Body of pancreas (tissue), 4 donors: ENCODE measurements at regions not wholly inside any gene's neighbourhood (a gene's known extent, or its start where the extent isn't known, plus 50 kb on each side); places are given as distances from the start of the nearest gene placed in this dataset.

Source experiments
- ATAC-seq: fragments of 150-250 bp; one replicate; pipeline ENCODE4 v1.9.1; 2016
- DNase-seq, 4 donors: peaks; one replicate each; pipeline ENCODE4 v3.0.0-alpha.2; 2019
- H3K27ac ChIP-seq, 4 donors: fragments of 200-600 bp; sonication (generic); 1 replicate in 3 of 4; 2 replicates in 1 of 4; pipeline versions ENCODE4 v1.5.1 to v1.6.1; 2016 to 2019; ENCODE audit warnings: mild to moderate bottlenecking in 1 of 4, mixed read lengths in 1 of 4, moderate library complexity in 1 of 4
- H3K27me3 ChIP-seq, 2 donors: fragments of 200-600 bp; sonication (generic); one replicate each; pipeline ENCODE4 v1.6.0; 2016; ENCODE audit warnings: mild to moderate bottlenecking in 1 of 2
- H3K36me3 ChIP-seq, 2 donors: fragments of 200-600 bp; sonication (generic); replicated peaks in 1 of 2; 2 replicates each; pipeline ENCODE4 v1.5.1; 2016; ENCODE audit warnings: low read depth in 2 of 2; ENCODE audit not compliant: insufficient read depth in 1 of 2
- H3K4me1 ChIP-seq: fragments of 200-600 bp; sonication (generic); one replicate; pipeline ENCODE4 v1.6.0; 2016
- H3K4me3 ChIP-seq, 2 donors: fragments of 200-600 bp; sonication (generic); 1 replicate in 1 of 2; 2 replicates in 1 of 2; pipeline ENCODE4 v1.5.1; 2016 to 2019
- H3K9me3 ChIP-seq, 3 donors: fragments of 200-600 bp; sonication (generic); 1 replicate in 2 of 3; 2 replicates in 1 of 3; pipeline ENCODE4 v1.5.1; 2016
- POLR2A ChIP-seq, 3 donors: fragments of 450-650 bp; IDR thresholded peaks; one replicate each; pipeline ENCODE4 v1.6.1; 2016; ENCODE audit warnings: antibody characterized with exemption in 3 of 3, mild to moderate bottlenecking in 2 of 3
- WGBS, 2 donors: methylation state at CpG; one replicate each; pipeline ENCODE4 v1.1.5; 2017; 5-methylcytosine and 5-hydroxymethylcytosine counted together
- intact Hi-C: fragments of 100-400 bp; cut with DNase I; formaldehyde crosslinking; loops from one replicate; pipeline ENCODE4 v1.15.1; 2023
- TF ChIP-seq, protein P1 (sequence below), 7 experiments: fragments of 450-650 bp in 4 of 7; fragments of 200-600 bp in 3 of 7; sonication (generic) in 3 of 7; IDR thresholded peaks; one replicate each; pipeline ENCODE4 v1.5.1; 2016 to 2019; ENCODE audit warnings: antibody characterized with exemption in 7 of 7

GRCh38 chr9:27699621-27700020, 126.3 kb upstream of the C9orf72 start:
- H3K27ac ChIP-seq = no peak overlapping the region
- no peak for ATAC-seq
- no peaks in the 10 kb centered on the region for H3K36me3 ChIP-seq
- no peaks in the 10 kb centered on the region for H3K9me3 ChIP-seq
- H3K4me3 ChIP-seq = no peak overlapping the region
- 9 to 11% methylated on average over 1 of the region's 1 CpG for WGBS, 2 donors
- no peak for DNase-seq
- H3K27me3 ChIP-seq = no peaks in the 10 kb centered on the region
- no peaks in the 10 kb centered on the region for H3K4me1 ChIP-seq
- TF ChIP-seq, protein P1, sequence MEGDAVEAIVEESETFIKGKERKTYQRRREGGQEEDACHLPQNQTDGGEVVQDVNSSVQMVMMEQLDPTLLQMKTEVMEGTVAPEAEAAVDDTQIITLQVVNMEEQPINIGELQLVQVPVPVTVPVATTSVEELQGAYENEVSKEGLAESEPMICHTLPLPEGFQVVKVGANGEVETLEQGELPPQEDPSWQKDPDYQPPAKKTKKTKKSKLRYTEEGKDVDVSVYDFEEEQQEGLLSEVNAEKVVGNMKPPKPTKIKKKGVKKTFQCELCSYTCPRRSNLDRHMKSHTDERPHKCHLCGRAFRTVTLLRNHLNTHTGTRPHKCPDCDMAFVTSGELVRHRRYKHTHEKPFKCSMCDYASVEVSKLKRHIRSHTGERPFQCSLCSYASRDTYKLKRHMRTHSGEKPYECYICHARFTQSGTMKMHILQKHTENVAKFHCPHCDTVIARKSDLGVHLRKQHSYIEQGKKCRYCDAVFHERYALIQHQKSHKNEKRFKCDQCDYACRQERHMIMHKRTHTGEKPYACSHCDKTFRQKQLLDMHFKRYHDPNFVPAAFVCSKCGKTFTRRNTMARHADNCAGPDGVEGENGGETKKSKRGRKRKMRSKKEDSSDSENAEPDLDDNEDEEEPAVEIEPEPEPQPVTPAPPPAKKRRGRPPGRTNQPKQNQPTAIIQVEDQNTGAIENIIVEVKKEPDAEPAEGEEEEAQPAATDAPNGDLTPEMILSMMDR (IDR thresholded peaks at IDR 0.05) = no peak
- no peak for TF ChIP-seq POLR2A (IDR thresholded peaks at IDR 0.05)
- intact Hi-C loops = no loop called here

DNA sequence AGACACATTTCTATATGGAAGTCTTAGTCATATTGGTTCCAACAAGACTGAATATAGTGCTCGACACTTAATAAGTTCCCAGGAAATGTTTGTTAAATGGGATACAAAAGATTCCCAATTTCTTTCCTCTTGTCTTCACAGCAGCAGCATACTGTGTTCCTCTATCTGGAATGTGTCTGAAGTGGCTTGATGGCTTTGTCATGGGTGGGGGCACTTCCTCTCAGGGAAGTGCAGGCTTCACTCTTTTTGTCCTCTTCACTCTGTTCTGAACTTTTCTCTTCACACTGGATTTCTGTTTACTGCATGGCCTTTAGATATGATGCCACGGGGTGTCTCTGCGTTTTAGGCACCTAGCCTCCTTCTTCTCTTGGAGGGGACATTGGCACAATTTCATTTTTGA, 127.7 kb upstream of the C9orf72 start:
- DNase-seq (peak in 1 of 4 donors; percentile 4), ATAC-seq (no peak)
- H3K9me3 ChIP-seq = no peaks in the 10 kb centered on the region
- H3K27me3 ChIP-seq = no peaks in the 10 kb centered on the region
- H3K4me3 ChIP-seq = no peak overlapping the region
- WGBS, 2 donors = 66 to 70% methylated on average over 3 of the region's 3 CpGs
- TF ChIP-seq, protein P1 (IDR thresholded peaks at IDR 0.05) = no peak
- no peak for TF ChIP-seq POLR2A (IDR thresholded peaks at IDR 0.05)
- H3K27ac ChIP-seq = peak overlapping the region in 1 of 4 donors; percentile 37
- intact Hi-C loops = no loop called here
- H3K36me3 ChIP-seq = no peaks in the 10 kb centered on the region
- no peaks in the 10 kb centered on the region for H3K4me1 ChIP-seq

- Histone ChIP-seq H3K9me3 (no peaks in the 10 kb centered on the region), H3K4me3 (no peak overlapping the region), H3K4me1 (no peaks in the 10 kb centered on the region), H3K36me3 (no peaks in the 10 kb centered on the region), H3K27me3 (no peaks in the 10 kb centered on the region), H3K27ac (peak overlapping the region in 1 of 4 donors; percentile 37)
- ATAC-seq = no peak
- 75% methylated on average over 7 of the region's 7 CpGs for WGBS, 2 donors
- TF ChIP-seq, protein P1 (IDR thresholded peaks at IDR 0.05) = no peak
- TF ChIP-seq POLR2A (IDR thresholded peaks at IDR 0.05) = no peak
- peak in 1 of 4 donors; percentile 60 for DNase-seq
- intact Hi-C loops = no loop called here
Measured at GRCh38 chr9:27701587-27701986, 128.3 kb upstream of the C9orf72 start.

DNA sequence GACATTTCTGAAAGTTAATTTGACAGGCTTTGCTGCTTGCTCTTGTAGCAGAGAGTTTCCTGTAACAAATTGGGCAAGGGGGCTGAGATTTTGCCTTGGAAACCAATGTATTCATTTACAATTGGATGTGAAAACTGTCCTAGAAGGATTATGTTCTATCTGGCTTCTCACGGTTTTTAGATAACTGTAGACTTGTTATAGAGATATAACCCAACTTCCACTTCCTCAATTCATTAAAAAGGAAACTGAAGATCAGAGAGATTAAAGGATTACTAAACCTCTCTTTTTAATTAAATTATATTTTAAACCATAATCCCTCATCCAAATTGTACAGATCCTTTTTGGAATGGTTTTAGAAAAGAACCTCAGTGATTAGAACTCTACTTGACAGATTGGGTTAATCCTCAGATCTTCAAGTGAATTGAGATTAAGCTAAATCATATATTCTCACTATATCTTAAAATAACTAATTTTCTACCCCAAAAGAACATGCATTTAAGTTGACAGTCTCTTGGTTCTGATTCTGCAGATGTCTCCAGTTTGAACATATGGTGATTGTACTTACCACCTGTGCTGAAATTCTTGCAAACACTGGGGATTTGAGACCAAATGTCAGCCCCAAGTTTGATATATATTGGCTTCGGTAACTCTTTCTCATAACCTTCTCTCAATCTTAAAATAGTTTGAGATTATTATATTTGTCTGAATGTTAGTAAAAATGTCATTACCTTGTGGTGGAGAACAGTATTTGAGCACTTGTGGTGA, 130.1 kb upstream of the C9orf72 start:
- H3K4me1 ChIP-seq = no peaks in the 10 kb centered on the region
- DNase-seq (no peak), ATAC-seq (no peak)
- H3K27me3 ChIP-seq = no peaks in the 10 kb centered on the region
- WGBS, 2 donors = 61 to 70% methylated on average over 2 of the region's 2 CpGs
- no peak overlapping the region for H3K27ac ChIP-seq
- H3K9me3 ChIP-seq = no peaks in the 10 kb centered on the region
- TF ChIP-seq, protein P1 (IDR thresholded peaks at IDR 0.05) = no peak
- no peak for TF ChIP-seq POLR2A (IDR thresholded peaks at IDR 0.05)
- no peak overlapping the region for H3K4me3 ChIP-seq
- intact Hi-C loops = no loop called here
- no peaks in the 10 kb centered on the region for H3K36me3 ChIP-seq

- 79 to 85% methylated on average over 2 of the region's 2 CpGs for WGBS, 2 donors
- TF ChIP-seq, protein P1 (IDR thresholded peaks at IDR 0.05) = no peak
- TF ChIP-seq POLR2A (IDR thresholded peaks at IDR 0.05) = no peak
- intact Hi-C loops = no loop called here
Measured at GRCh38 chr9:27711241-27711640, 138.0 kb upstream of the C9orf72 start.

More at GRCh38 chr9:27711241-27711640, 138.0 kb upstream of the C9orf72 start:
- Histone ChIP-seq H3K4me1 (no peaks in the 10 kb centered on the region), H3K27me3 (no peaks in the 10 kb centered on the region), H3K27ac (no peak overlapping the region), H3K4me3 (no peak overlapping the region), H3K36me3 (no peaks in the 10 kb centered on the region), H3K9me3 (no peaks in the 10 kb centered on the region)
- ATAC-seq (no peak), DNase-seq (no peak)
